ENCODE measurements at regions not wholly inside any gene's neighbourhood (a gene's known extent, or its start where the extent isn't known, plus 50 kb on each side); places are given as distances from the start of the nearest gene placed in this dataset.
A peak's percentile ranks its signal among the peaks of the same experiment; 100 is the strongest.

- Histone ChIP-seq H3K4me1 (ENCODE audit: control insufficient read depth in 1 of 2, insufficient read depth in 2 of 2, low read depth in 1 of 2, low read length in 1 of 2) (no peaks in the 10 kb centered on the region), H4K20me1 (ENCODE audit: insufficient read depth) (no peaks in the 10 kb centered on the region), H3F3A (replicated peaks; ENCODE audit: insufficient read depth) (no peaks in the 10 kb centered on the region), H3K27me3 (ENCODE audit: insufficient read depth) (no peaks in the 10 kb centered on the region), H3K79me2 (ENCODE audit: insufficient read depth) (no peaks in the 10 kb centered on the region), H2AFZ (ENCODE audit: low read depth) (no peak overlapping the region), H3K4me2 (no peak overlapping the region), H3K9ac (no peak overlapping the region), H3K9me2 (no peaks in the 10 kb centered on the region), H3K9me3 (no peaks in the 10 kb centered on the region), H3K36me3 (replicated peaks in 1 of 2; ENCODE audit: control insufficient read depth in 1 of 2, insufficient read depth in 2 of 2, low read length in 1 of 2) (no peaks in the 10 kb centered on the region), H3K27ac (ENCODE audit: low read depth in 2 of 2, low read length in 1 of 2) (no peak overlapping the region), H3K4me3 (ENCODE audit: low read depth in 2 of 2, low read length in 1 of 2) (peak overlapping the region; percentile 41 to 51; a peak in 3 of 4 replicates)
- POLR2A ChIA-PET, result no interaction called here
- no peak for DNase-seq
- TF ChIP-seq MXI1 (IDR thresholded peaks at IDR 0.05; ENCODE audit: low read depth, low read length), result no peak
- TF ChIP-seq FOXJ3 (CRISPR knock-in tag; IDR thresholded peaks at IDR 0.05), result no peak
- TF ChIP-seq USF1 (IDR thresholded peaks at IDR 0.05; ENCODE audit: borderline replicate concordance, low read depth), result no peak
- no peak for TF ChIP-seq RFX5 (IDR thresholded peaks at IDR 0.05; ENCODE audit: low read length)
- TF ChIP-seq CTCF (IDR thresholded peaks at IDR 0.05), result no peak
- TF ChIP-seq TEAD4 (IDR thresholded peaks at IDR 0.05; ENCODE audit: borderline replicate concordance, insufficient read depth), result no peak
- no peak for TF ChIP-seq RXRA (IDR thresholded peaks at IDR 0.05; ENCODE audit: borderline replicate concordance, low read depth)
- no peak for TF ChIP-seq GABPA (IDR thresholded peaks at IDR 0.05; ENCODE audit: low read depth)
- no peak for TF ChIP-seq IRF3 (IDR thresholded peaks at IDR 0.05; ENCODE audit: low read depth, low read length)
- TF ChIP-seq ELF1 (IDR thresholded peaks at IDR 0.05), result no peak
- no peak for TF ChIP-seq POLR2AphosphoS5 (IDR thresholded peaks at IDR 0.05; ENCODE audit: low read depth, low read length)
- no peak for TF ChIP-seq NFIC (IDR thresholded peaks at IDR 0.05; ENCODE audit: borderline replicate concordance)
- no peak for TF ChIP-seq GATA2 (CRISPR knock-in tag; IDR thresholded peaks at IDR 0.05)
- TF ChIP-seq PBX3 (IDR thresholded peaks at IDR 0.05), result no peak
- no peak for TF ChIP-seq RCOR1 (IDR thresholded peaks at IDR 0.05; ENCODE audit: low read length)
- no peak for TF ChIP-seq TCF12 (IDR thresholded peaks at IDR 0.05)
- no peak for TF ChIP-seq REST (IDR thresholded peaks at IDR 0.05; ENCODE audit: low read depth, low read length)
- TF ChIP-seq ZBTB33 (IDR thresholded peaks at IDR 0.05; ENCODE audit: borderline replicate concordance, low read depth), result no peak
- CTCF ChIA-PET, result no interaction called here
- WGBS (ENCODE audit: low lambda C conversion rate), result 35% methylated on average over 2 of the region's 3 CpGs
Observed at GRCh38 chr14:40629144-40629543, 977.5 kb upstream of the LRFN5 start.
